ENCODE measurements at regions not wholly inside any gene's neighbourhood (a gene's known extent, or its start where the extent isn't known, plus 50 kb on each side); places are given as distances from the start of the nearest gene placed in this dataset.

- Mint-ChIP-seq H3K4me3 (ENCODE audit: unreplicated experiment) (no peak overlapping the region), H3K36me3 (ENCODE audit: insufficient read depth, unreplicated experiment) (no peaks in the 10 kb centered on the region), H3K9me3 (ENCODE audit: unreplicated experiment) (no peaks in the 10 kb centered on the region), H3K27me3 (ENCODE audit: insufficient read depth, unreplicated experiment) (peaks cover 22% of the 10 kb centered on the region), H3K27ac (ENCODE audit: low read depth, unreplicated experiment) (no peak overlapping the region), H3K4me1 (ENCODE audit: insufficient read depth, unreplicated experiment) (no peaks in the 10 kb centered on the region)
- intact Hi-C loops (cut with micrococcal nuclease): no loop called here
- no TSS peak for BruUV-seq (replicated peaks)
- TF ChIP-seq, protein P1, sequence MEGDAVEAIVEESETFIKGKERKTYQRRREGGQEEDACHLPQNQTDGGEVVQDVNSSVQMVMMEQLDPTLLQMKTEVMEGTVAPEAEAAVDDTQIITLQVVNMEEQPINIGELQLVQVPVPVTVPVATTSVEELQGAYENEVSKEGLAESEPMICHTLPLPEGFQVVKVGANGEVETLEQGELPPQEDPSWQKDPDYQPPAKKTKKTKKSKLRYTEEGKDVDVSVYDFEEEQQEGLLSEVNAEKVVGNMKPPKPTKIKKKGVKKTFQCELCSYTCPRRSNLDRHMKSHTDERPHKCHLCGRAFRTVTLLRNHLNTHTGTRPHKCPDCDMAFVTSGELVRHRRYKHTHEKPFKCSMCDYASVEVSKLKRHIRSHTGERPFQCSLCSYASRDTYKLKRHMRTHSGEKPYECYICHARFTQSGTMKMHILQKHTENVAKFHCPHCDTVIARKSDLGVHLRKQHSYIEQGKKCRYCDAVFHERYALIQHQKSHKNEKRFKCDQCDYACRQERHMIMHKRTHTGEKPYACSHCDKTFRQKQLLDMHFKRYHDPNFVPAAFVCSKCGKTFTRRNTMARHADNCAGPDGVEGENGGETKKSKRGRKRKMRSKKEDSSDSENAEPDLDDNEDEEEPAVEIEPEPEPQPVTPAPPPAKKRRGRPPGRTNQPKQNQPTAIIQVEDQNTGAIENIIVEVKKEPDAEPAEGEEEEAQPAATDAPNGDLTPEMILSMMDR (IDR thresholded peaks at IDR 0.05; ENCODE audit: unreplicated experiment): peak; percentile 49
- peak; percentile 28 for DNase-seq (ENCODE audit: unreplicated experiment)
- ChIA-PET POLR2A (no interaction called here), CTCF (interaction anchor here (0.6 to 1.7 kb wide), 3 partner anchors 13 to 26 kb away, joined by 3 to 10 read pairs (median 4); no protein-coding TSS in a partner anchor)
These were observed 73.0 kb upstream of the VPREB1 start for GRCh38 chr22:22171357-22172218.

DNA sequence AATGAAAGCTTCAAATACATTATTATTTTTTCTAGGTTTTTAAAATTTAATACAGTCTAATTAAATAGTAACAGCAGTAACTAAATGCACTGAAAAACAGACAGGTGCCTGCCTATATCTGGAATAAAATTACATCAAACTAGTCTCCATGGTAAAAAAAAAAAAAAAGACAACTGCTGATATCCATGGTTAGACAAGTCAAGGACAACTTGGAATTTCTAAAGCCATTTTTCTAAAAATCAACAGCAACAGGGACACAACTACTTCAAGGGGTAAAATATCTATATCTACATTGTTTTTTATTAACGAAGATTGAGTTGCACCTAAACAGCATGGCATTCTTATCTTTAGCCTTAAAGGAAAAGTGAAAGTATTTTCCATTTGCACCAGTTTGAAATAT is 74.7 kb upstream of the VPREB1 start:
- H3K27me3 Mint-ChIP-seq (ENCODE audit: insufficient read depth, unreplicated experiment): peaks cover 38% of the 10 kb centered on the region
- H3K36me3 Mint-ChIP-seq (ENCODE audit: insufficient read depth, unreplicated experiment): no peaks in the 10 kb centered on the region
- H3K9me3 Mint-ChIP-seq (ENCODE audit: unreplicated experiment): no peaks in the 10 kb centered on the region
- H3K27ac Mint-ChIP-seq (ENCODE audit: low read depth, unreplicated experiment): no peak overlapping the region
- intact Hi-C loops (cut with micrococcal nuclease): no loop called here
- no TSS peak for BruUV-seq (replicated peaks)
- H3K4me3 Mint-ChIP-seq (ENCODE audit: unreplicated experiment): no peak overlapping the region
- no peak for DNase-seq (ENCODE audit: unreplicated experiment)
- ChIA-PET POLR2A (no interaction called here), CTCF (interaction anchor here (0.7 to 1.0 kb wide), 3 partner anchors 12 to 59 kb away, joined by 3 to 4 read pairs (median 3); no protein-coding TSS in a partner anchor)
- no peaks in the 10 kb centered on the region for H3K4me1 Mint-ChIP-seq (ENCODE audit: insufficient read depth, unreplicated experiment)
- TF ChIP-seq, protein P1 (IDR thresholded peaks at IDR 0.05; ENCODE audit: unreplicated experiment): no peak

DNA sequence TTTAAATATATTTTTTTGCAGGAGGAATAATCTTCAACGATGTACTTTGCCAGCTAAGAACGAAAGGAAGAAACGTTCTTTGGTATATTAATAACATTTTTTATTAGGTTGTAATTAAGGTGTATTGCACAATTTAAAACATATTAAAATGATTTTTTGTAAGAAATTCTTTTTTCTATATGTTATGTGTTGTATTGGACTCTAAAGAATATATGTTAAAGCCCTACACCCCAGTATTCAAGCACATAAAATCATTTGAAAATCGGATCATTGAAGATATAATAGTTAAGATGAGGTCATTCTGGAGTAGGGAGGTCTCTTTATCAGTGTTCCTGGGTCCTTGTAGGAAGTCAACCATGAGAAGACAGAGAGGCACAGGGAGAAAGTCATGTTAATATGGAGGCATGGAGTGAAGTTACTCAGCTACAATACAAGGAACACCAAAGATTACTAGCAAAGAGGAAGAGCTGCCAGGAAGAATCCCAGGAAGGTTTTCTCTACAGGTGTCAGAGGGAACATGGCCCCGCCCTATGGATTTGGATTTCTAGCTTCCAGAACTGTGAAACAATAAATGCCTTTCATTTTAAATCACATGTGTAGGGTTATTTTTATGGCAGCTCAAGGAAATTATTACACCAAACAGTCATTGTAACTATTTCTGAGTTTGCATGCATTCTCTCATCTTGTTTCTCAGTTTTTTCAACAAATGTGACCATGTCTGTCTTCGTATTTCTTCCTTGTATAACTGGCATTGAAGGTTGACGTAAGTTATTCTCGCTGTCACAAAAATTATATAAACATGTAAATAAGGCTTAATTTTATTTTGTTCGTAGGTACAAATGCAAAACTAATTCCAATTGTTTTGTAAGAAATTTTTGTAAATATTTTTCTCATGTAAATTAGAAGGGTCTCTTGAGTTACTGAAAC is 75.4 kb upstream of the VPREB1 start:
- CTCF ChIA-PET: interaction anchor here (0.6 to 1.0 kb wide), 4 partner anchors 11 to 58 kb away, joined by 3 to 4 read pairs (median 3); no protein-coding TSS in a partner anchor
- H3K9me3 Mint-ChIP-seq (ENCODE audit: unreplicated experiment): no peaks in the 10 kb centered on the region
- no TSS peak for BruUV-seq (replicated peaks)
- TF ChIP-seq, protein P1 (IDR thresholded peaks at IDR 0.05; ENCODE audit: unreplicated experiment): no peak
- H3K4me1 Mint-ChIP-seq (ENCODE audit: insufficient read depth, unreplicated experiment): no peaks in the 10 kb centered on the region
- H3K36me3 Mint-ChIP-seq (ENCODE audit: insufficient read depth, unreplicated experiment): no peaks in the 10 kb centered on the region
- DNase-seq (ENCODE audit: unreplicated experiment): no peak
- H3K4me3 Mint-ChIP-seq (ENCODE audit: unreplicated experiment): no peak overlapping the region
- intact Hi-C loops (cut with micrococcal nuclease): no loop called here
- no peak overlapping the region for H3K27ac Mint-ChIP-seq (ENCODE audit: low read depth, unreplicated experiment)
- peaks cover 45% of the 10 kb centered on the region for H3K27me3 Mint-ChIP-seq (ENCODE audit: insufficient read depth, unreplicated experiment)
- POLR2A ChIA-PET: interaction anchor here (0.8 kb wide), 1 partner anchor 108 kb away, joined by 3 read pairs; no protein-coding TSS in a partner anchor

All from MCF 10A (cell line).